ENCODE measurements at regions not wholly inside any gene's neighbourhood (a gene's known extent, or its start where the extent isn't known, plus 50 kb on each side); places are given as distances from the start of the nearest gene placed in this dataset.
A peak's percentile ranks its signal among the peaks of the same experiment; 100 is the strongest.

- Histone ChIP-seq H2AFZ (ENCODE audit: low read depth, low read length) (no peak overlapping the region), H3K27me3 (ENCODE audit: low read depth, low read length) (no peaks in the 10 kb centered on the region), H3K9me3 (ENCODE audit: insufficient read depth, low read length) (no peaks in the 10 kb centered on the region), H3K4me3 (ENCODE audit: low read length) (no peak overlapping the region), H3K4me1 (ENCODE audit: low read length) (no peaks in the 10 kb centered on the region), H3K79me2 (ENCODE audit: low read length) (no peaks in the 10 kb centered on the region), H3K9ac (ENCODE audit: low read length) (no peak overlapping the region), H3K36me3 (replicated peaks; ENCODE audit: low read depth, low read length) (no peaks in the 10 kb centered on the region), H3K27ac (ENCODE audit: low read length) (no peak overlapping the region), H4K20me1 (ENCODE audit: insufficient read depth, low read length) (no peaks in the 10 kb centered on the region), H3K4me2 (ENCODE audit: low read length) (no peak overlapping the region)
- TF ChIP-seq EZH2phosphoT487 (IDR thresholded peaks at IDR 0.05; ENCODE audit: low read depth) (no peak), CTCF (IDR thresholded peaks at IDR 0.05; ENCODE audit: low read depth, low read length) (no peak)
Measured at GRCh38 chr5:117082977-117083376, 508.4 kb upstream of the SEMA6A start.

DNA sequence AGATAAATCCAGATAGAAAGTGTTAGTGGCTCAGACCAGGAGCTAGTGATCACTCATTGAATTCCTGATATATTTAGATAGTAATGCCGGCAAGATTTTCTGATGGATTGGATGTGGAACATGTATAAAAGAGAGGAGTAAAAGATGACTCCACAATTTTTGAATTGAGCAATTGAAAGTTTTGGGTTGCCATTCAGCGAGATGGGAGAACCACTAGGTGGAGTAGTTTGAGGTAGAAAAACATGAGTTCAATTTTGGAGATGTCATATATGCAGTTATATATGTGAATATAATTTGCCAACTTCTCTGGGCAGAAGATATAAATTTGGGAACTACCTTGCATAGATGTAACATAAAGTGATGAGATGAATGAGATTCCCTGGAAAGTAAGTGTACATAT is 502.5 kb upstream of the SEMA6A start:
- peak overlapping the region; percentile 16; the same call in 1 of the 2 replicates for H3K4me2 ChIP-seq (ENCODE audit: low read length)
- no peaks in the 10 kb centered on the region for H3K79me2 ChIP-seq (ENCODE audit: low read length)
- no peak overlapping the region for H3K27ac ChIP-seq (ENCODE audit: low read length)
- H3K36me3 ChIP-seq (replicated peaks; ENCODE audit: low read depth, low read length): no peaks in the 10 kb centered on the region
- H2AFZ ChIP-seq (ENCODE audit: low read depth, low read length): peak overlapping the region; percentile 73; the same call in 1 of the 2 replicates
- H3K4me1 ChIP-seq (ENCODE audit: low read length): no peaks in the 10 kb centered on the region
- H3K9ac ChIP-seq (ENCODE audit: low read length): no peak overlapping the region
- TF ChIP-seq EZH2phosphoT487 (IDR thresholded peaks at IDR 0.05; ENCODE audit: low read depth): no peak
- peak; percentile 71 for TF ChIP-seq CTCF (IDR thresholded peaks at IDR 0.05; ENCODE audit: low read depth, low read length)
- H3K27me3 ChIP-seq (ENCODE audit: low read depth, low read length): no peaks in the 10 kb centered on the region
- H3K9me3 ChIP-seq (ENCODE audit: insufficient read depth, low read length): no peaks in the 10 kb centered on the region
- H3K4me3 ChIP-seq (ENCODE audit: low read length): no peak overlapping the region
- no peaks in the 10 kb centered on the region for H4K20me1 ChIP-seq (ENCODE audit: insufficient read depth, low read length)

- Histone ChIP-seq H3K4me3 (ENCODE audit: low read length) (no peak overlapping the region), H3K79me2 (ENCODE audit: low read length) (no peaks in the 10 kb centered on the region), H3K27me3 (ENCODE audit: low read depth, low read length) (no peaks in the 10 kb centered on the region), H3K9ac (ENCODE audit: low read length) (no peak overlapping the region), H3K4me1 (ENCODE audit: low read length) (no peaks in the 10 kb centered on the region), H3K9me3 (ENCODE audit: insufficient read depth, low read length) (no peaks in the 10 kb centered on the region), H3K27ac (ENCODE audit: low read length) (no peak overlapping the region), H4K20me1 (ENCODE audit: insufficient read depth, low read length) (no peaks in the 10 kb centered on the region), H3K36me3 (replicated peaks; ENCODE audit: low read depth, low read length) (no peaks in the 10 kb centered on the region), H3K4me2 (ENCODE audit: low read length) (no peak overlapping the region), H2AFZ (ENCODE audit: low read depth, low read length) (no peak overlapping the region)
- no peak for TF ChIP-seq EZH2phosphoT487 (IDR thresholded peaks at IDR 0.05; ENCODE audit: low read depth)
- TF ChIP-seq CTCF (IDR thresholded peaks at IDR 0.05; ENCODE audit: low read depth, low read length): no peak
Measured at GRCh38 chr5:117072439-117072838, 497.8 kb upstream of the SEMA6A start.

DNA sequence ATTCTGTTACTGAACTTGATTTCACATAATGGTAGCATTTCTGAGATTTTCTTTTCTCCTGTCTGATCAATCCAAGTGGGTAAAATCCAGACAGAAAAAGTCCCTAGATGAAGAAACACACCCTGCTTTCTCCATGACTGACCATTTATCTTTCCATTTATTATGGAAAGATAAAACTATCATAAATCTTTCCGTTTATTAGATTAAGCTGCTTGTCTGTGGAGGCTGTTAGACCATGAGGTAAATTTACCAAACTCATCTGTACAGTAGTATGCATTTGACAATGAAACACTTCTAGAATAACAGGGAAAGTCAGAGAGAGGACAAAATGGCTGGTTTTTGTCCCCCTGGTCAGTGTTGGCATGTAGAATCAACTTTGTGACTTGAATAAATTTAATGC is 491.2 kb upstream of the SEMA6A start:
- no peak overlapping the region for H3K4me3 ChIP-seq (ENCODE audit: low read length)
- H3K79me2 ChIP-seq (ENCODE audit: low read length): no peaks in the 10 kb centered on the region
- no peak for TF ChIP-seq CTCF (IDR thresholded peaks at IDR 0.05; ENCODE audit: low read depth, low read length)
- no peak overlapping the region for H3K9ac ChIP-seq (ENCODE audit: low read length)
- no peak overlapping the region for H3K27ac ChIP-seq (ENCODE audit: low read length)
- H4K20me1 ChIP-seq (ENCODE audit: insufficient read depth, low read length): no peaks in the 10 kb centered on the region
- no peak overlapping the region for H3K4me2 ChIP-seq (ENCODE audit: low read length)
- H3K36me3 ChIP-seq (replicated peaks; ENCODE audit: low read depth, low read length): no peaks in the 10 kb centered on the region
- H3K9me3 ChIP-seq (ENCODE audit: insufficient read depth, low read length): no peaks in the 10 kb centered on the region
- H3K27me3 ChIP-seq (ENCODE audit: low read depth, low read length): no peaks in the 10 kb centered on the region
- H2AFZ ChIP-seq (ENCODE audit: low read depth, low read length): no peak overlapping the region
- H3K4me1 ChIP-seq (ENCODE audit: low read length): no peaks in the 10 kb centered on the region

Data from OCI-LY3 (cell line).